ENCODE measurements at regions not wholly inside any gene's neighbourhood (a gene's known extent, or its start where the extent isn't known, plus 50 kb on each side); places are given as distances from the start of the nearest gene placed in this dataset.

DNA sequence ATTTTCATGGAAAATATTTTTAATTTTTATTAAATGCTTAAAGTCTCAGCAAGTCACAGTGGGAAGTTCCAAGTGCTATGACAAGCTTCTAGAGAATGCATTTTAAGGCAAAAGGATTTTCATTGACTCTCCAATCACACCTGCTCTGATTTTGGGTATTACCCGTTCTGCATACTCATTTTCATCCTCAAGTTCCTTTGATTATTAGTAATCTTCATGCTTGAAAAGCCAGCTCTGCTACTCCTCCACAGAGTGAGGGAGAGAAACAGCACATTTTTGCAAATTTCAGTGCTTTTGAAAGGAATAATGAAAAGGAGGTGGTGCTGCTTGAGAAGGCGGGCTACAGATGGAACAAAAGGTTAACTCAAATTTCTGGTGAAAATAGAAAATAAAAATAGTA, 450.7 kb downstream of the NSUN3 start:
- no peak for DNase-seq

DNA sequence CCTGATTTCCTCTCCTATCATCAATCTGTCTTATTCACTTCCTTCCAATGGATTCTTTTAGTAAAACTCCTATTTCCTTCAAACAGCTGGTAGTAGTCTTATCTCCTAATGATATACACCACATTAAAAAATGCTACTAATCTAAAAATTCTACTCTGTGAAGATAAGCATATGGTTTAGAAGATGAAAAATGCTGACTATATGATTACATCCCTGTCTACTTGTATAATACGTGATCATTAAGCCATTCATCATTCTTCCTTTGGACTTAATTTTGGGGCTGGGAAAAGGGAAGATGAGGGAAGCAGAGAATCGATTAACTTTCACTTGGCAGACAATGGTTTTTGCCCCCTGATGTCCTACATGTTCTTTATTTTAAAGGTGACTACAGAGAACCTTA, 453.1 kb downstream of the NSUN3 start:
- DNase-seq, result no peak

GRCh38 chr3:94520364-94520763, 457.5 kb downstream of the NSUN3 start:
- no peak for DNase-seq

DNA sequence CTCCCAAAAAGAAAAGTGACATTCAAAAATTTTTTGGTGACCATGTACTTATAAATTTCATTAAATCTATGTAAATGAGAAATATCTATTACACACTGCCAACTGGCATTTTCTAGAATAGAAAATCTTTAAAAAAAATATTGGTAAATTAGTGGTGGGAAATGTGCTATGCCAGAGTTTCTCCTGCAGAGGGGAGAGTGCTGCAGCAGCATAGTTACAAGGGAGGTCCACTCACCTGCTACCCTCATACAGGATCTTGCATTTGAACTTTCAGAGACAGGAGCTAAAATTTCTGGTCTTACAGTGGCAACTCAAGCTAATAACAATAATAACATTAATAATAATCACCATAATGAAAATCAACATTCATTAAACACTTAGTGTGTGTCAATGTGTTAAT, 459.6 kb downstream of the NSUN3 start:
- peak; percentile 4 for DNase-seq

- peak; percentile 32 for DNase-seq
These were observed 461.4 kb downstream of the NSUN3 start for GRCh38 chr3:94524102-94524919.

- no peak for DNase-seq
These were observed 462.2 kb downstream of the NSUN3 start for GRCh38 chr3:94525043-94525442.

DNA sequence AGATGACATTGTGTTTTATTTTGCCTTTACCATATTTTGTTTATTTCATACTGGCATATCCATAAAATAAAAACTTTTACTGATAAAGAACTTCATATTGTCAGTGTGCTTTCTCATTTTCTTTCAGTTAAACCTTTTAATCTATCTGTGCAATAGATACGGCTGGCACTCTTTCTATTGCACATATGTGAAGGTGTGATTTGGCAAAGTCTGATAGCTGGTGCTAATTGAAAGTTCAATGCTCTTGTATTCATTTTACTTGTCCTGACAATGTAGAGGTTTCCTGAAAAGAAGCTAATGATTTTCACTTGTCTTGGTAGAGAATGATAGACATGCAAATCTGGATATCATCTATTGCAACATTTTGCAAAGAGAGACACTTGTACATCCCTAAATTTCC, 467.0 kb downstream of the NSUN3 start:
- DNase-seq, result no peak

DNA sequence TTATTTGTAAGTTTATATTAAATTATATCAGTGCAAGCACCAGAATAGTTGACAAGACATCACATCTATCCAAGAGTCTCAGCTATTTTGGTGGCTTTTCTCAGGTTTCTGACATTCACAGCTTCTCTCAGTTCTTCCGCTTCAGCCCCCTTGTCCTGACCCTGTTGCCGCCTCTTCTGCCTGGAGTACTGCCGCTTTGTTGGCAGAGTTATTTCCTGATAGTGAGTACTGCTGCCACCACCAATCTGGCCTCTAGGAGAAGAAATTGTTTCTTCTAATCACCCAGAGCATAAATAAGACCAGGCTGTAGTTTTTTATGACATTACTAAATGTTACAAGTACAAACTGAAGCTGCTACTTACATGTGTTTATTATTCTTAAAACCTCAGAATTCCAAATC, 470.1 kb downstream of the NSUN3 start:
- no peak for DNase-seq

GRCh38 chr3:94539937-94540336, 477.1 kb downstream of the NSUN3 start:
- DNase-seq, result no peak

GRCh38 chr3:94543161-94543560, 480.3 kb downstream of the NSUN3 start:
- no peak for DNase-seq

DNA sequence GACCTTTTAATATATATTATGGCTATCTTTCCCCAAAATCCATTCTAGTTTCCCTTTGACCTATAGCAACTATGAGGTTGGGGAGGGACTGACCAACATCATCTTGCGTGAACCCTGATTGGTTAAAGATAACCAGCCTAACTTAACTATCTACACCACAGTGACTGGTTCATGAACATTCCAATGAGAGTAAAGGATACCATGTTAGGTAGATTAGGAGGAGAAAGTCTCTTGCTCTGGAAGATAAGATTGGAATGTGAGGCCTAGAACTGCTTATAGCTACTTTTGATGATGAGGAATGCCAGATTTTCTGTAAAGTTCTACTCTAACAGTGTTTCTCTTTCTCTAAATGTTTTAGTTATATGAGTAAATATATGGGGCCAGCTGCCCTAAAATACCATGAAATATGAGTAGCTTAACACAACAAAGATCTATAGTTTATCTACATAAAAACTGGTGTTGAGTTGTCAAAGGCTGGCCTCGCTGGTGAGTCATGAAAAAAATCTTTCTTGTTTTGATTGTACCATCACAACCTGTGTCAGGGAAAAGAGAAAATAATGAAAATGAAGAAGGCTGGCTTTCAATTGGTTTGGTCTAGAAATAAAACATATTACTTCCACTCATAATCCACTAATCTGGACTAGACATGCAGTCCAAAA, 481.4 kb downstream of the NSUN3 start:
- no peak for DNase-seq

GRCh38 chr3:94548581-94549316, 485.9 kb downstream of the NSUN3 start:
- no peak for DNase-seq

- no peak for DNase-seq
These were observed 498.2 kb downstream of the NSUN3 start for GRCh38 chr3:94561094-94561493.

DNA sequence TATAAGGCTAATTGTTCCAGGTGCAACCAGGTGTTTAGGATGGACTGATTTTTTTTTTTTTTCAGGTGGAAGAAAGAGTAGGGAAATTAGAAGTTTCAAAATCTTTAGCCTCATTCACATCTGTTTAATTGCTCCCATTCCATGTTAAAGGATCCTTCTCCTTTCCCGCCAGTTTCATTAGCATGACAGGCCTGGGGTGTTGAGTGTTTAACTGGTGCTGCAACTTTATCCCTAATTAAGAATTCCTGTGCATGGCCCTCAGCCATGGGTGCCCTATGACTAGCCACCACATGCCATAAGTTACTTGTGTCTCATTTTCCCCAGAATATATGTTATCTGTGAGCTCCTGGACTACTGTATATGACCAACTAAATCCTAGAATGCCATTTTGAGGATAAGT, 501.4 kb downstream of the NSUN3 start:
- no peak for DNase-seq

DNA sequence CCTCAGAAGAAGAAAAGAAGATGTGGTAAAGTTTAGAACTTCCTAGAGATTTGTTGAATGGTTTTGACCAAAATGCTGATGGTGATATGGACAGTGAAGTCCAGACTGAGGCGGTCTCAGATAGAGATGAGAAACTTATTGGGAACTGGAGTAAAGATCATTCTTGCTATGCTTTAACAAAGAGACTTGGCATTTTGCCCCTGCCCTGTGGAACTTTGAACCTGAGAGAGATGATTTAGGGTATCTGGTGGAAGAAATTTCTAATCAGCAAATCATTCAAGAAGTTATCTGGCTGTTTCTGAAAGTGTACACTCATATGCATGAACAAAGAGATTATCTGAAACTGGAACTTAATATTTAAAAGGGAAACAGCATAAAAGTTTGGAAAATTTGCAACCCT, 505.2 kb downstream of the NSUN3 start:
- DNase-seq, result no peak

DNA sequence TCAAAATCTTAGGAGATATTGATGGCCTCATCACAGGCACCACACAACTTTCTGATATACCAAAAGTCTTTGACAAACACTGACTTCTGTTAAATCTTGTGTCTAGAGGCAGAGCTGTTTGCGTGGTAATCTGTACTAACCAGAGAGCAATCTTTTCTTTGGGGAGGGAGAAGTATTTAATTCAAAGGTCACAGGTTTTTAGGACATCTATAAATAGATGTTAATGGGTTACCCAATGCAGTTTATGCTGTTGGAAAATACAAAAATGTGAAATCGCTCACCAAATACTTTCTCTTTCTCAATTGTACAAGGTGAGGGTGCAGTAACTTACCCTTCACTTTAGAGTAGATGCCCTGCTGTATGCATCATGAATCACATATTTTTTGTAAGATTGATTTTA, 510.5 kb downstream of the NSUN3 start:
- no peak for DNase-seq

DNA sequence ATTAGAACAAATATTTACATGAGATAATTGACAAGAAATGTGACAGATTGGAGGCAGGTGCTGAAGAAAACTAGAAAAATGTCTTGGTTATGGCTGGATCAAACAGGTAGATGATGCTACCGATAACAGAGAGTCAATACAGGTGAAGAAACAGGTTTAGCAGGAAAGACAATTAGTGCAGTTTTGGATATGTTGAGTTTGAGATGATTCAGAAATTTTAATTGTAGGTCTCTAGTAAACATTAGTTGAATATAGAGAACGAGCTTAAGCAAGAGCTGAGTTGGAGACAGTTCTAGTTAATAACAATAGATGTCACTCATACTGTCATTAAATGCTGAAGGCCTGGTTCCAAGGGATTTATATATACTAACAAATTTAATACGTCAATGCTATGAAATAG, 524.4 kb downstream of the NSUN3 start:
- DNase-seq, result no peak

- DNase-seq, result no peak
These were observed 530.8 kb downstream of the NSUN3 start for GRCh38 chr3:94593526-94594150.

DNA sequence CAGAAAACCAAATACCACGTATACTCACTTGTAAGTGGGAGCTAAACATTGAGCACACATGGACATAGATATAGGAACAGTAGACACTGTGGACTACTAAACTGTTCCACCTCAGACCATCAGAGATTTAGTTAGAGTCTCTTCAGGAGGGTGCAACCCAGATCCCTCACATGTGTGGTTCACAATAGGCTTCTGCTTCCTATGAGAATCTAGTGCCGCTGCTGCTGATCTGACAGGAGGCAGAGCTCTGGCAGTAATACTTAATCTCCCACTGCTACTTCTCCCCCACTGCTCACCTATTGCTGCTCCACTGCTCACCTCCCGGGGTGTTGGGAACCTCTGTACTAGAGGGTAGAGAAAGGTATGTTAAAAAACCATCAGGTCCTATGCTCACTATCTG, 533.3 kb downstream of the NSUN3 start:
- no peak for DNase-seq

DNA sequence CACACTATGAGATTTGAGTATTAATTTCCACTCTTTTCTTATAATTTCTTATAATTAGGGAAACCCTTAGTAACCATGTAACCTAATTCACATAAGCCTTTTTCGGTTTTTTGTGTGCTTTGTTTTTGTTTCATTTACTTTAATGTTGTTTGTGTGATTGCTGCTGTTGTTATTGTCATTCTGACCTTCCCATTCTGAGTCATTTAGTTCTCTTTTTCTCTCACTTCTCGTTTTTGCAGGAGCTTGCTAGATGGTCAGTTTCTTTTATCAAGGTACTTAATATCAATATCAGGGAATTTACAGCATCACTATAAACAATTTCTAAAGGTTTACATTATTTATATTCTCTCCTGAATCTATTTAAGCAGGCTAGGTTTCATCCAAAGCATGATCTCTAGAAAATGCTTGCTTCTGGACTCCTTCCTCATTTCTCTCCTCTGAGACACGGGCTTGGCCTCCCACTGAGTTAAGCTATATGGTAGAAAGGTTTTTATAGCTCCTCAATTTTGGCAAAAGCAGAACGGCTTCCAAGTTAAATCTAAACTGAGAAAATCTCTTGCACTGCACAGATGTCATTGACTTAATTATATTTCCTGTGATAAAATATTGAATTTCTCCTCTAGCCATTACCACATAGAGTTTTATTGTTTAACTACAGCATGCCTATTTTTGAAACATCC, 534.2 kb downstream of the NSUN3 start:
- DNase-seq, result no peak

DNA sequence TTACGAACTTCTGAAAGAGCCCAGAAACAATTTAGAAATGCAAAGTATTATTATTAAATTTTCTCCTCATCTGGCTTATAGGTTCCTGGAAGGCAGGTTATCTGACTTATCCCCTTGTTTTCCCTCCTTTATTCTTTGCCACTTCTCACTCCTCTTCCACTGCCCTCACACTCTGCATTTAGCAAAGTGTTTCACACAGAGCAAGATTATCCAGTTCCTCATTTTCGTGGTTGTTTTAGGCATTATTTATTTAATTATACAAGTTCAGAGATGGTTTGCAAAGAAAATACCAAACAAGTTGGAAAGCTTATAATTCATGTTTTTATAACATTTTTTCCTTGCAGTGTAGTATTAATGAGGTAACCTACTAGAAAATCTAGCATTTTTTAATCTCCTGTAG, 544.9 kb downstream of the NSUN3 start:
- DNase-seq, result no peak

GRCh38 chr3:94609908-94610307, 547.0 kb downstream of the NSUN3 start:
- no peak for DNase-seq

- DNase-seq, result no peak
These were observed 548.7 kb downstream of the NSUN3 start for GRCh38 chr3:94611596-94611995.
